ENCODE measurements at regions not wholly inside any gene's neighbourhood (a gene's known extent, or its start where the extent isn't known, plus 50 kb on each side); places are given as distances from the start of the nearest gene placed in this dataset.

- Histone ChIP-seq H3K4me3 (no peak overlapping the region), H3K36me3 (ENCODE audit: control insufficient read depth in 4 of 4, insufficient read depth in 4 of 4, low read length in 4 of 4) (no peaks in the 10 kb centered on the region), H3K27me3 (ENCODE audit: control insufficient read depth in 3 of 3, insufficient read depth in 3 of 3, low read length in 2 of 3) (no peaks in the 10 kb centered on the region), H3K9me3 (ENCODE audit: control insufficient read depth in 4 of 4, insufficient read depth in 3 of 4, low read length in 3 of 4) (peaks cover 0 to 24% (median 0%) of the 10 kb centered on the region in 4 donors), H3K4me1 (ENCODE audit: control insufficient read depth in 5 of 5, insufficient read depth in 5 of 5, low read length in 5 of 5) (no peaks in the 10 kb centered on the region), H3K9ac (ENCODE audit: insufficient read depth in 1 of 2, low read length in 2 of 2) (no peak overlapping the region), H3K27ac (ENCODE audit: low read depth in 1 of 2, low read length in 1 of 2) (no peak overlapping the region)
- TF ChIP-seq CTCF (IDR thresholded peaks at IDR 0.05; ENCODE audit: control extremely low read depth, extremely low read depth): no peak
- 89% methylated on average over 13 of the region's 13 CpGs for WGBS, 2 donors
- DNase-seq: no peak
- ATAC-seq (ENCODE audit: insufficient read depth, low FRiP score): no peak
These were observed 58.7 kb upstream of the ZC3H12A start for GRCh38 chr1:37415611-37416244.

- ATAC-seq (ENCODE audit: insufficient read depth, low FRiP score) (no peak), DNase-seq (no peak)
- no peak overlapping the region for H3K4me3 ChIP-seq
- no peaks in the 10 kb centered on the region for H3K27me3 ChIP-seq (ENCODE audit: control insufficient read depth in 3 of 3, insufficient read depth in 3 of 3, low read length in 2 of 3)
- WGBS, 2 donors: 31 to 44% methylated on average over 1 of the region's 1 CpG
- TF ChIP-seq CTCF (IDR thresholded peaks at IDR 0.05; ENCODE audit: control extremely low read depth, extremely low read depth): no peak
- peaks cover 0 to 13% (median 0%) of the 10 kb centered on the region in 4 donors for H3K9me3 ChIP-seq (ENCODE audit: control insufficient read depth in 4 of 4, insufficient read depth in 3 of 4, low read length in 3 of 4)
- no peak overlapping the region for H3K9ac ChIP-seq (ENCODE audit: insufficient read depth in 1 of 2, low read length in 2 of 2)
- H3K4me1 ChIP-seq (ENCODE audit: control insufficient read depth in 5 of 5, insufficient read depth in 5 of 5, low read length in 5 of 5): no peaks in the 10 kb centered on the region
- no peak overlapping the region for H3K27ac ChIP-seq (ENCODE audit: low read depth in 1 of 2, low read length in 1 of 2)
- no peaks in the 10 kb centered on the region for H3K36me3 ChIP-seq (ENCODE audit: control insufficient read depth in 4 of 4, insufficient read depth in 4 of 4, low read length in 4 of 4)
These were observed 53.9 kb upstream of the ZC3H12A start for GRCh38 chr1:37420456-37420855.

- ATAC-seq (ENCODE audit: insufficient read depth, low FRiP score): no peak
- no peak for DNase-seq
- H3K36me3 ChIP-seq (ENCODE audit: control insufficient read depth in 4 of 4, insufficient read depth in 4 of 4, low read length in 4 of 4): no peaks in the 10 kb centered on the region
- H3K9me3 ChIP-seq (ENCODE audit: control insufficient read depth in 4 of 4, insufficient read depth in 3 of 4, low read length in 3 of 4): peaks cover 0 to 4% (median 0%) of the 10 kb centered on the region in 4 donors
- no peak overlapping the region for H3K4me3 ChIP-seq
- WGBS, 2 donors: 85 to 90% methylated on average over 9 of the region's 9 CpGs
- H3K27ac ChIP-seq (ENCODE audit: low read depth in 1 of 2, low read length in 1 of 2): no peak overlapping the region
- no peak overlapping the region for H3K9ac ChIP-seq (ENCODE audit: insufficient read depth in 1 of 2, low read length in 2 of 2)
- peaks cover 0 to 7% (median 0%) of the 10 kb centered on the region in 3 donors for H3K27me3 ChIP-seq (ENCODE audit: control insufficient read depth in 3 of 3, insufficient read depth in 3 of 3, low read length in 2 of 3)
- no peaks in the 10 kb centered on the region for H3K4me1 ChIP-seq (ENCODE audit: control insufficient read depth in 5 of 5, insufficient read depth in 5 of 5, low read length in 5 of 5)
- no peak for TF ChIP-seq CTCF (IDR thresholded peaks at IDR 0.05; ENCODE audit: control extremely low read depth, extremely low read depth)
These were observed 50.6 kb upstream of the ZC3H12A start for GRCh38 chr1:37423810-37424209.

GRCh38 chr1:37424523-37424922 is 49.9 kb upstream of the ZC3H12A start:
- no peak overlapping the region for H3K27ac ChIP-seq (ENCODE audit: low read depth in 1 of 2, low read length in 1 of 2)
- ATAC-seq (ENCODE audit: insufficient read depth, low FRiP score) (no peak), DNase-seq (no peak)
- no peak for TF ChIP-seq CTCF (IDR thresholded peaks at IDR 0.05; ENCODE audit: control extremely low read depth, extremely low read depth)
- H3K9me3 ChIP-seq (ENCODE audit: control insufficient read depth in 4 of 4, insufficient read depth in 3 of 4, low read length in 3 of 4): peaks cover 0 to 4% (median 0%) of the 10 kb centered on the region in 4 donors
- WGBS, 2 donors: 51 to 77% methylated on average over 1 of the region's 1 CpG
- H3K36me3 ChIP-seq (ENCODE audit: control insufficient read depth in 4 of 4, insufficient read depth in 4 of 4, low read length in 4 of 4): no peaks in the 10 kb centered on the region
- H3K4me1 ChIP-seq (ENCODE audit: control insufficient read depth in 5 of 5, insufficient read depth in 5 of 5, low read length in 5 of 5): no peaks in the 10 kb centered on the region
- H3K27me3 ChIP-seq (ENCODE audit: control insufficient read depth in 3 of 3, insufficient read depth in 3 of 3, low read length in 2 of 3): peaks cover 0 to 12% (median 0%) of the 10 kb centered on the region in 3 donors
- no peak overlapping the region for H3K4me3 ChIP-seq
- no peak overlapping the region for H3K9ac ChIP-seq (ENCODE audit: insufficient read depth in 1 of 2, low read length in 2 of 2)

All from lung (tissue), 11 donors.